GM12891 (cell line): ENCODE measurements at regions not wholly inside any gene's neighbourhood (a gene's known extent, or its start where the extent isn't known, plus 50 kb on each side); places are given as distances from the start of the nearest gene placed in this dataset.

Experiments
- PAX5 ChIP-seq: IDR thresholded peaks from 2 replicates; pipeline ENCODE4 v1.6.1; 2011; ENCODE audit warnings: low read length, moderate library complexity, mild to moderate bottlenecking; ENCODE audit not compliant: insufficient read depth, severe bottlenecking
- POLR2A ChIP-seq: IDR thresholded peaks from 2 replicates; pipeline ENCODE4 v1.6.1; 2011; ENCODE audit warnings: low read depth, low read length, control low read depth
- POLR2AphosphoS5 ChIP-seq: IDR thresholded peaks from 2 replicates; pipeline ENCODE4 v1.6.1; 2011; ENCODE audit warnings: low read depth, low read length, control low read depth
- SPI1 ChIP-seq: IDR thresholded peaks from 2 replicates; pipeline ENCODE4 v1.6.1; 2011; ENCODE audit warnings: low read depth, low read length, control low read depth
- TAF1 ChIP-seq: IDR thresholded peaks from 2 replicates; pipeline ENCODE4 v1.6.1; 2011; ENCODE audit warnings: low read depth, low read length, control low read depth

DNA sequence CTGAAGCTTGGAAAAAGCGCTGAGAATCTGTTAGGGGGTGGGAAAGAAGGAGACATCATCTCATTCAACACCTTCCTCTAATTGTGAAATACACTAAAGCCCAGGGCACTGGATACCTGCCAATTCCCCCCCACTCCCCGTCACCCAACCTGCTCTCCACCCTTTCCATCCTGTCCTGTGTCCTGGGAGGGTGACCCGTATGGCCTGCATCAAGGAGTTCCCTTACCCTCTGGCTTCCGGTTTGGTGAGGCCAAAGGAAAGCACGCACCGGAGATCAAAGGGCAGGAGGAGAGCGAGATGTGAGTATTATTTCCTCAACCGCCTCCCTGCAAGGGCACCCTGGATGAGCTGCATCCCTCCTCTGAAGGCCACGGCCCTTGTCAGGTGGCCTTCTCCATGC lies 65.0 kb upstream of the PTPRJ start:
- TF ChIP-seq SPI1 (no peak), POLR2A (no peak), POLR2AphosphoS5 (no peak), TAF1 (no peak), PAX5 (no peak)
